ENCODE measurements at regions not wholly inside any gene's neighbourhood (a gene's known extent, or its start where the extent isn't known, plus 50 kb on each side); places are given as distances from the start of the nearest gene placed in this dataset.

GRCh38 chrX:110569506-110569905 lies 210.9 kb downstream of the RTL9 start:
- Histone ChIP-seq H3K4me1 (ENCODE audit: insufficient read depth) (no peaks in the 10 kb centered on the region), H3K27ac (ENCODE audit: low read depth) (no peak overlapping the region), H3K4me3 (ENCODE audit: low read depth, low read length) (no peak overlapping the region), H3K36me3 (ENCODE audit: insufficient read depth) (no peaks in the 10 kb centered on the region)
- no peak for DNase-seq (ENCODE audit: extremely low spot score)
- WGBS = 44% methylated on average over 1 of the region's 1 CpG

GRCh38 chrX:110578270-110578669 lies 217.3 kb downstream of the CHRDL1 start:
- Histone ChIP-seq H3K36me3 (ENCODE audit: insufficient read depth) (no peaks in the 10 kb centered on the region), H3K4me3 (ENCODE audit: low read depth, low read length) (no peak overlapping the region), H3K4me1 (ENCODE audit: insufficient read depth) (no peaks in the 10 kb centered on the region), H3K27ac (ENCODE audit: low read depth) (no peak overlapping the region)
- DNase-seq (ENCODE audit: extremely low spot score) = no peak

GRCh38 chrX:110584083-110584482 lies 211.5 kb downstream of the CHRDL1 start:
- WGBS = 37% methylated on average over 3 of the region's 3 CpGs
- H3K27ac ChIP-seq (ENCODE audit: low read depth) = no peak overlapping the region
- no peaks in the 10 kb centered on the region for H3K4me1 ChIP-seq (ENCODE audit: insufficient read depth)
- no peaks in the 10 kb centered on the region for H3K36me3 ChIP-seq (ENCODE audit: insufficient read depth)
- no peak for DNase-seq (ENCODE audit: extremely low spot score)
- H3K4me3 ChIP-seq (ENCODE audit: low read depth, low read length) = no peak overlapping the region

GRCh38 chrX:110588164-110588563 lies 207.5 kb downstream of the CHRDL1 start:
- no peak overlapping the region for H3K27ac ChIP-seq (ENCODE audit: low read depth)

GRCh38 chrX:110588853-110589252 lies 206.8 kb downstream of the CHRDL1 start:
- no peak overlapping the region for H3K27ac ChIP-seq (ENCODE audit: low read depth)
- H3K36me3 ChIP-seq (ENCODE audit: insufficient read depth) = no peaks in the 10 kb centered on the region
- DNase-seq (ENCODE audit: extremely low spot score) = no peak
- H3K4me1 ChIP-seq (ENCODE audit: insufficient read depth) = no peaks in the 10 kb centered on the region
- H3K4me3 ChIP-seq (ENCODE audit: low read depth, low read length) = no peak overlapping the region
- WGBS = 97% methylated on average over 2 of the region's 2 CpGs

More at GRCh38 chrX:110588164-110588563, 207.5 kb downstream of the CHRDL1 start:
- 14% methylated on average over 2 of the region's 2 CpGs for WGBS
- Histone ChIP-seq H3K4me3 (ENCODE audit: low read depth, low read length) (no peak overlapping the region), H3K36me3 (ENCODE audit: insufficient read depth) (no peaks in the 10 kb centered on the region), H3K4me1 (ENCODE audit: insufficient read depth) (no peaks in the 10 kb centered on the region)
- no peak for DNase-seq (ENCODE audit: extremely low spot score)

GRCh38 chrX:110600745-110601310 lies 194.8 kb downstream of the CHRDL1 start:
- H3K4me3 ChIP-seq (ENCODE audit: low read depth, low read length) = no peak overlapping the region
- WGBS = 81% methylated on average over 8 of the region's 8 CpGs

GRCh38 chrX:110614596-110614995 lies 181.0 kb downstream of the CHRDL1 start:
- Histone ChIP-seq H3K36me3 (ENCODE audit: insufficient read depth) (no peaks in the 10 kb centered on the region), H3K27ac (ENCODE audit: low read depth) (no peak overlapping the region), H3K4me3 (ENCODE audit: low read depth, low read length) (no peak overlapping the region), H3K4me1 (ENCODE audit: insufficient read depth) (no peaks in the 10 kb centered on the region)
- DNase-seq (ENCODE audit: extremely low spot score) = no peak

More at GRCh38 chrX:110600745-110601310, 194.8 kb downstream of the CHRDL1 start:
- Histone ChIP-seq H3K4me1 (ENCODE audit: insufficient read depth) (no peaks in the 10 kb centered on the region), H3K36me3 (ENCODE audit: insufficient read depth) (no peaks in the 10 kb centered on the region), H3K27ac (ENCODE audit: low read depth) (no peak overlapping the region)
- no peak for DNase-seq (ENCODE audit: extremely low spot score)
